Hematopoietic multipotent progenitor cell (in vitro differentiated cells): ENCODE measurements at regions not wholly inside any gene's neighbourhood (a gene's known extent, or its start where the extent isn't known, plus 50 kb on each side); places are given as distances from the start of the nearest gene placed in this dataset.
A peak's percentile ranks its signal among the peaks of the same experiment; 100 is the strongest.

Experiments used
- DNase-seq, 3 donors: peaks; one replicate each; pipeline ENCODE4 v3.0.0-alpha.2; 2011 to 2015; ENCODE audit warnings: low read depth in 2 of 3, low spot score in 2 of 3

- no peak for DNase-seq
Observed at GRCh38 chr4:23278845-23279244, 586.1 kb downstream of the GBA3 start.

DNA sequence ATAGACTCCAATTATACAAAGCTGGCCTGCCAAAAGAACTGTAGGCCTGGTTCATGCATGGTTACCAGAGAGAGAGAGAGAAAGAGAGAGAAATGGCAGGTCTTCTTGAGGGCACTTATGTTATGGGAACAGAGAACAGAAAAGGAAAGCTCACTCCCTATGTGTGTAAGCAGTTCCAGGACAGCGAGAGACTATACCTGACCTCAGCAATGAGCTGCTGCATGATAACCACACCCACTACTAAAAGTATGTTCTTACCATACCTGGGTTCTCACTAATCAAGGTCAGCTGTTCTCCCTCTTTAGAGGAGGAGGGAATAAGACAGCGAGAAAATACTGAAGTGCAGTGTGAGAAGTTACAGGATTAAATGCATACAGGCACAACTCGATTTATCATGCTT, 583.3 kb downstream of the GBA3 start:
- DNase-seq = no peak

GRCh38 chr4:23269566-23269965, 576.8 kb downstream of the GBA3 start:
- no peak for DNase-seq

- no peak for DNase-seq
Observed at GRCh38 chr4:23268072-23268771, 575.5 kb downstream of the GBA3 start.

DNA sequence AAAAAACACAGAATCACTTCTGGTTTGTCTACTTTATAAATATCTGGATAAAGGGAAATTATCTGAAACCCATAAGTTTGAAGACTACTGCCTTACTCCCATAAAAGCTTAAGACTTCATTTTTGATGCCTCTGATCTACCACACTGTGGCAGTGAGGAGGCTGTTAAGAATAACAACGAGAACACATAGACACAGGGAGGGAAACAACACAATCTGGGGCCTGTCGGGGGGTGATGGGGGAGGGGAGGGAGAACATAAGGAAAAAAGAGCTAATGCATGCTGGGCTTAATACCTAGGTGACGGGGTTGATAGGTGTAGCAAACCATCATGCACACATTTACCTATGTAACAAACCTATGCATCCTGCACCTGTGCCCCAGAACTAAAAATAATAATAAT, 573.7 kb downstream of the GBA3 start:
- peak in 1 of 3 donors; percentile 2 for DNase-seq

GRCh38 chr4:23260511-23260910, 567.8 kb downstream of the GBA3 start:
- peak in 1 of 3 donors; percentile 2 for DNase-seq

DNA sequence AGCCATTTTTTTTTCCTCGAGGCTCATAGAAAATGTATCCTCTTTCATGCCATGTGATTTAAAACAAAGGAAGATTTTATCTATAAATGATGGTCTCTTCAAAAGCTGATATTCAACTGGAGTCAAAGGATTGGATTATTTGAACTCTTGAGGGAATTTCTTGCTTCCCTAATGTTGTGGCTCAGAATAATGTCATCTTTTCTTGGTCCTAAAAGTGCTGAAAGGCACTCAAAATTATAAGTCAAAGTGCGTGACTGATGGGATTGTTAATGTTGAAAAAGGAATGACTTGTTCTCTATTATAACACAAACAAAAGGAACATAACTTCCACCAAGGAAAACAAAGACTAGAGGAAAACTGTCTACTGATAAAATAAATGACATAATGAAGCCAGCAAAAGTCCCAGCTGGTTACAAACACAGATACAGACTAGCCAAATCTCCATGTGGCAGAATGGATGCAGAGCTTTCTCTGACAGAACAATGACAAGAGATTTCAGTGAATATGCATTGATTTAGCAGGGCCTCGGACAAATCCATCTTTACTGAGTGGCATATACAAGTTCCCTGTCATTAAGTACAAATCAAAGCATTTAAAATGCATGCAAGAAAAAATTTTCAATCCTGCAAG, 552.6 kb downstream of the GBA3 start:
- no peak for DNase-seq

DNA sequence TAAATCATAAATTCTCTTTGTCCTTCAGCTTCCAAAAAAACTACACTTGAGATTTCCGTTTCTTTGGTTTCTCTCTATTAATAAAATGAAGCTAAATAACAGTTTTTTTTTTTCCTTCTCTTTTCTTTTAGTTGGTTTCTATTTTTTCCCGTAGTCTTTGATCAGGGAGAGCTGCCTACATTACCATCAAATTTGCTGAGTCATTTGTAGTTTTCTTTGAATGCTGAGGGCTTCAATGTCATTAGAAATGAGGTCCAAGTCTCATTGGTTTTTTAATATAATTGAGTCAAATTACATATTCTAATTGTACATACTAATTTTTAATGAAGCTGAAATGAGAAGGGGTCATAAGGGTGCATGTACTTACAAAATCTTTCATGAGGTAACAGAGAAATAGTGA, 550.2 kb downstream of the GBA3 start:
- DNase-seq = peak in 1 of 3 donors; percentile 0

DNA sequence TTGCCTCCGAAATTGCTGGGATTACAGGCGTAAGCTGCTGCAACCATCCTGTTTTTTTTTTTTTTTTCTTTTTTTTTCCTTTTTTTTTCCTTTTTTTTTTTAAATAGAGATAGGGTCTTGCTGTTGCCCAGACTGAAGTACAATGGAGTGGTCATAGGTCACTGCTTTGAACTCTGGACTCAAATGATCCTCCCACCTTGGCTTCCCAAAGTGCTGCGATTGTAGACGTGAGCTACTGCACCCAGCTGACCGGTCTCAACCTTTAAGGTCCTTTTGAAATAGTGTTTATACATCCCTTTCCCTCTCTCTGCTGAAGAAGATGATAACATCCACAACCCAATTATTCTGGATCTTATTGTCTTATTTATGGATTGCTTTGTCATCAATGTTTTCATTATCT, 548.7 kb downstream of the GBA3 start:
- DNase-seq = no peak

GRCh38 chr4:23238848-23239247, 546.1 kb downstream of the GBA3 start:
- no peak for DNase-seq

DNA sequence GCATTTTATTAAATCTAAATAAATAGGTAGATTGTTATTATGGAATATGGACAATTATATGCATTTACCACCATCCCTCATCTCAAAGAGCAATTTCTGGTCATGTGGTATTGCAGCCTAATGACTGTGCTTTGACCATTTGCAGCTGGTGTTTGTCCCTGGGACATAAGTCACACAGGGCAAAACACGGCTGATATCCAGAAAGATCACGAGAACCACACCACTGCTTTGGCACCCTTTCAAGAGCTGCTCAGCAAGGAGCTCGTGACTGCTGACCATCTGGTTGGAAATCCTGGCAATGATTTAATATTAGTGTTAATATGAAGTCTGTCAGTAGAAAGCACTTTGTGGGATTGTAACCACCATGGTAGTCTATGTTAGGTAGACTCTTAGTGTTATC, 545.0 kb downstream of the GBA3 start:
- no peak for DNase-seq

- no peak for DNase-seq
Observed at GRCh38 chr4:23235628-23236390, 543.1 kb downstream of the GBA3 start.

GRCh38 chr4:23234716-23235115, 542.0 kb downstream of the GBA3 start:
- no peak for DNase-seq

- DNase-seq = no peak
Observed at GRCh38 chr4:23234018-23234417, 541.3 kb downstream of the GBA3 start.

GRCh38 chr4:23233596-23233995, 540.9 kb downstream of the GBA3 start:
- no peak for DNase-seq

- DNase-seq = no peak
Observed at GRCh38 chr4:23232987-23233386, 540.2 kb downstream of the GBA3 start.

DNA sequence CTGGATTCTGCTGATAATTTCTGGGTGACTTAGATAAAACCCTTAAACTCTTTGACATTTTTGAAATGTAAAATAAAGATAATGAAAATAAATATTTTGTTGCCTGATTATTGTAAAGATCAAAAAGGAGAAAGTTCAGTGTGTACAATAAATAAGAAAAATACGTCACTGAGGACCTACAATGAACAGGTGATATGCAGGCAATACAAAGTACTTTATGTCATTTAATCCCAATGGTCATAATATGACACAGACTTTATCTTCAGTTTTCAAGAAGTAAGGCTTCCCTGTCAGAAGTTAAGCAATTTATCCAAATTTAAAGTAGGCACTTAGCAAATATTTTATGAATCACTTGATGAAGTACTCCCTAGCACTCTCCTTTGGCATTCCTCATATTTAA, 532.8 kb downstream of the GBA3 start:
- no peak for DNase-seq

DNA sequence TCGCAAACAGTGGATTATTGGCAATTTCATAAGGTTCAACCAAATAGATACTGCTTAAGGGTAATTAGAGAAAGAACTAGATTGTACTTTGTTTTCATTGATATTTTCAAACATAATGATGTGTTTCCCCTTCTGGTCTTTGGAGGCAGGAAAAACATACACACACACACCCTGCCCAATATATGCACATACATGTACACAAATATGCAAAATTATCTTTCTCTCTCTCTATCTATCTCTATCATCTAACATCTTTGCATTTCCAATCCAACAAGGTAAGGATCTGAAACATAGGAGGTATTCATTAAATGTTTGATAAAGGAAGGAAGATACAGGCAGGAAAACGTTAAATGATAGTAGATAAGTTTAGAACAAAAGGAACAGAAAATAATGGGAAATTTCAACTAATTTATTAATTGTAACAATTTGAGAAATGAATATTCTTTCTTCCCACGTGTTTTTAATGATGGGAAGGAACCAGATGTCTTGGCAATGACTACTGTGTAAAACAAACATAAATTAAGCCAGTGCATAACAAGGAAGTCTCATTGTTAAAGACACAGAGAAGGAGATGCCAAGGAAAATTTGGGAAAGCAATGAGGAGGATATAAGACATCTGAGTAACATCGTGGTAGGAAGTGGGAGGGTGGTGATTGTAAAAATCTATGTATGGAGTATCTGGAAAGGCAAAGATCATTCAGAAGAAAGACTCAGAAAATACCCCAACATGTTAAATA, 532.1 kb downstream of the GBA3 start:
- DNase-seq = no peak

DNA sequence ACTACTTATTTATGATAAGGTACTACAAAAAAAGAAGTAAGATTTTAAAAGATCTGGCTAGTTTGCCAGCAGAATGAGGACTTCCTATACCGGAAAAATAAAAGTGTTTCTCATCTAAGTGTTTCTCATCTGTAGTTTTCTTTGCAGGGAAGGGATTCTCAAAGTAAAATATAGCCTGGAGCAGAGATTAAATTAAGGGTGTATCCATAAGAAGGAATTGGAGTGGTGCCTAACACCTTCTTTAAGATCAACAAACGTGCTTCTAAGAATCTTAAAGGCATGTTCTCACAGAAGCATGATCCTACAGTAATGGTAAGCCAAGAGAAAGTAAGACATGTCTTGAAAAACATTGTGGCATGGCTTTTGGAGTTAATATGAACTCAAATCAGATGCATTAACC, 528.2 kb downstream of the GBA3 start:
- no peak for DNase-seq

DNA sequence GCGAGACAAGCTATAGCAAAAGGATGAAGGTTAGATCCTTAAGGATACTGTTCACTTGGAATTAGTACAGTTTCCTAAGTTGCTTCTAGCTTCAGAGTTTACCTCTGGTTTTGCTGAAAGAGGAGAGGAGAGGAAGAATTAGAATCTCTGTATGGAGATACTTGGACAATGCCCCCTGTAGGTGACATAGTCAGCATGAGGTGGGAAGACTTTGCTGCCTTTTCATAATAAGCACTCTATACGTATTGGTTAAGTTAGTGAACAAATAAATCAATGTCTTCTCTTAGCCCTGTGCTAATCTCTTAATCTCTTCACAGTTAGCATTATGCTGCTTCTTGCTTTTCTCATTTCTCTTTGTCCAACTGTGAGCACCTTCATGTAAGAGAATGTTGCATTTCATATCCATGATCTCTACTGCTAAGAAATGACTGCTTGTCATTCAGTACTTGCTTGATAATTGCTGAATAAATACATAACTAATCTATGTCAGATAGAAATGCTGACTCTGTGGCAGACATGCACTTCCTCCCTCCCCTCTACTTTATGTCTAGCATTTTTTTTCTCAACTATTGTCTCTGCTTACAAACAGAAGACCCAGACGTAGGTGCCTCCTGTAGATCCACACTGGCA, 527.2 kb downstream of the GBA3 start:
- no peak for DNase-seq

- no peak for DNase-seq
Observed at GRCh38 chr4:23213198-23213597, 520.5 kb downstream of the GBA3 start.
